KMS-11 (cell line): ENCODE measurements at regions not wholly inside any gene's neighbourhood (a gene's known extent, or its start where the extent isn't known, plus 50 kb on each side); places are given as distances from the start of the nearest gene placed in this dataset.

Experiments
- H2AFZ ChIP-seq: fragments of 200-600 bp; sonication (generic); 2 replicates; pipeline ENCODE4 v1.6.1; 2016; ENCODE audit warnings: antibody characterized with exemption, mixed run types, low read depth
- H3K27ac ChIP-seq: fragments of 200-600 bp; sonication (generic); 2 replicates; pipeline ENCODE4 v1.6.1; 2016; ENCODE audit warnings: mild to moderate bottlenecking, mixed run types
- H3K27me3 ChIP-seq: fragments of 200-600 bp; sonication (generic); 2 replicates; pipeline ENCODE4 v1.6.1; 2017; ENCODE audit warnings: mild to moderate bottlenecking, low read depth, mixed run types, moderate library complexity; ENCODE audit not compliant: insufficient read depth
- H3K36me3 ChIP-seq: fragments of 200-600 bp; sonication (generic); 2 replicates; pipeline ENCODE4 v1.6.1; 2017; ENCODE audit warnings: mild to moderate bottlenecking, mixed run types; ENCODE audit not compliant: insufficient read depth
- H3K4me1 ChIP-seq: fragments of 200-600 bp; sonication (generic); 2 replicates; pipeline ENCODE4 v1.6.1; 2016; ENCODE audit warnings: mild to moderate bottlenecking, low read depth, mixed run types; ENCODE audit not compliant: poor library complexity, severe bottlenecking
- H3K4me2 ChIP-seq: fragments of 200-600 bp; sonication (generic); 2 replicates; pipeline ENCODE4 v1.7.0; 2016; ENCODE audit warnings: mild to moderate bottlenecking, mixed run types
- H3K4me3 ChIP-seq: fragments of 200-600 bp; sonication (generic); IDR thresholded peaks from 2 replicates; pipeline ENCODE4 v1.6.1; 2017; ENCODE audit warnings: low read depth, low read length, mixed read lengths; ENCODE audit not compliant: insufficient read depth
- H3K79me2 ChIP-seq: fragments of 200-600 bp; sonication (generic); 2 replicates; pipeline ENCODE4 v1.6.1; 2016; ENCODE audit warnings: low read depth, mixed run types; ENCODE audit not compliant: insufficient read depth
- H3K9ac ChIP-seq: fragments of 200-600 bp; sonication (generic); 2 replicates; pipeline ENCODE4 v1.6.1; 2016; ENCODE audit warnings: mild to moderate bottlenecking, mixed run types
- H4K20me1 ChIP-seq: fragments of 200-600 bp; sonication (generic); 2 replicates; pipeline ENCODE4 v1.6.1; 2016; ENCODE audit warnings: mild to moderate bottlenecking, mixed run types; ENCODE audit not compliant: insufficient read depth
- CTCF ChIP-seq: fragments of 200-600 bp; sonication (generic); conservative IDR thresholded peaks from 2 replicates; pipeline ENCODE4 v1.6.1; 2017; ENCODE audit warnings: low read depth, mild to moderate bottlenecking, antibody characterized with exemption, low read length, moderate library complexity, mixed read lengths

- no peak overlapping the region; the same call in 1 of the 2 replicates for H2AFZ ChIP-seq
- no peak overlapping the region for H3K9ac ChIP-seq
- no peak overlapping the region for H3K4me3 ChIP-seq
- no peaks in the 10 kb centered on the region for H3K4me1 ChIP-seq
- H3K79me2 ChIP-seq, result no peaks in the 10 kb centered on the region
- H4K20me1 ChIP-seq, result no peaks in the 10 kb centered on the region
- no peak overlapping the region for H3K4me2 ChIP-seq
- H3K36me3 ChIP-seq, result no peaks in the 10 kb centered on the region
- H3K27ac ChIP-seq, result no peak overlapping the region
- no peak; the same call in 1 of the 2 replicates for TF ChIP-seq CTCF
- H3K27me3 ChIP-seq, result no peaks in the 10 kb centered on the region
These were observed 312.2 kb downstream of the LRATD1 start for GRCh38 chr2:14944562-14945346.

GRCh38 chr2:14951569-14952285, 319.2 kb downstream of the LRATD1 start:
- H3K79me2 ChIP-seq, result no peaks in the 10 kb centered on the region
- H3K27ac ChIP-seq, result no peak overlapping the region
- no peaks in the 10 kb centered on the region for H3K4me1 ChIP-seq
- no peak overlapping the region for H3K4me2 ChIP-seq
- H3K4me3 ChIP-seq, result no peak overlapping the region
- TF ChIP-seq CTCF, result no peak
- no peaks in the 10 kb centered on the region for H3K27me3 ChIP-seq
- no peak overlapping the region for H2AFZ ChIP-seq
- no peaks in the 10 kb centered on the region for H3K36me3 ChIP-seq
- no peaks in the 10 kb centered on the region for H4K20me1 ChIP-seq
- H3K9ac ChIP-seq, result no peak overlapping the region

- Histone ChIP-seq H3K36me3 (no peaks in the 10 kb centered on the region), H4K20me1 (no peaks in the 10 kb centered on the region), H3K4me2 (no peak overlapping the region), H3K4me3 (no peak overlapping the region), H3K4me1 (no peaks in the 10 kb centered on the region), H3K79me2 (no peaks in the 10 kb centered on the region), H3K27me3 (no peaks in the 10 kb centered on the region), H3K9ac (no peak overlapping the region), H2AFZ (no peak overlapping the region), H3K27ac (no peak overlapping the region)
- TF ChIP-seq CTCF, result no peak
These were observed 320.0 kb downstream of the LRATD1 start for GRCh38 chr2:14952400-14952963.

- Histone ChIP-seq H4K20me1 (no peaks in the 10 kb centered on the region), H3K27ac (no peak overlapping the region), H3K27me3 (no peaks in the 10 kb centered on the region), H3K4me3 (no peak overlapping the region), H3K79me2 (no peaks in the 10 kb centered on the region), H3K4me2 (no peak overlapping the region), H2AFZ (no peak overlapping the region), H3K4me1 (no peaks in the 10 kb centered on the region), H3K9ac (no peak overlapping the region), H3K36me3 (no peaks in the 10 kb centered on the region)
- no peak for TF ChIP-seq CTCF
These were observed 328.3 kb downstream of the LRATD1 start for GRCh38 chr2:14960686-14961324.
